ENCODE measurements at regions not wholly inside any gene's neighbourhood (a gene's known extent, or its start where the extent isn't known, plus 50 kb on each side); places are given as distances from the start of the nearest gene placed in this dataset.

DNA sequence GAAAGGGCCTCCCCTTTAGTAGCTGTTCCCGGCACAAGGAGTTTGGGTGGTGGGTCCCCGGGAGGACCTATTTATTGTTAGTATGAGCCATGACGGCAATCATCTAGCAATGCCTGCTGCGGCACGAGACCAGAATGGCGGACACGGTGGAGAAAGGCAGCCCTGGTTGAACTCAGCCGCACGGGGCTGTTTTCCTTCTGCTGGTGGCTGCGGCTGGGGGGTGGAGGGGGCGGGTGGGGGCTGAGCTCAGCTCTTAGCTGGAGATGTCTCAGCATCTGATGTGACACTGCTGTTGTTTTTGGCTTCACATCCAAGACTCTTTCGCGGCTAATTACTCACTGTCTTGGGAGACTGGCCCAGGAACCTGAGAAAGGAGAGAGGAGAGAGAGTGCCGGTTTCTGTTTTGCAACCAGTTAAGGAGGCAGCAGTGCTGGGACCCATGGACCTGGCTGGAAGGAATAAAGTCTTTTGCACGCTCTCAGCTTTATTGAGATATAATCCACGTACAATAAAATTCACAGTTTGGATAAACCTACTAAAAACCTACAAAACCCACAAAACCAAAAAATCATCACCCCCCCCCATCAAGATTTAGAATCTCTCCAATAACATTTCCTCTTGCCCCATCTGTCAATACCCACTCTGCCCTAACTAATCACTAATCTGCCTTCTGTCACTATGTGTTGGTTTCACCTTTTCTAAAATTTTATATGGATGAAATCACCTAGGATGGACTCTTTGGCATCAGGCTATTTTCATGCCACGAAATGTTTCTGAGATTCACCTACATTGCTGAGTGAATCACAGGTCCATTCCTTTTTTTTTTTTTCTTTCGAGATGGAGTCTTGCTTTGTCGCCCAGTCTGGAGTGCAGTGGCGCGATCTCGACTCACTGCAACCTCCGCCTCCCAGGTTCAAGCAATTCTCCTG is 81.8 kb upstream of the NEURL1B start:
- H3K9me3 ChIP-seq (ENCODE audit: insufficient read depth in 2 of 2, low read depth in 1 of 2, low read length in 1 of 2), result no peaks in the 10 kb centered on the region
- H3K4me1 ChIP-seq (replicated peaks in 1 of 4; ENCODE audit: control insufficient read depth in 3 of 4, insufficient read depth in 4 of 4, low read length in 3 of 4), result peaks cover 0 to 6% (median 0%) of the 10 kb centered on the region in 4 experiments; a peak in 2 of 7 replicates
- H2BK12ac ChIP-seq (ENCODE audit: low read depth, low read length), result no peak overlapping the region
- DNase-seq (ENCODE audit: low read depth in 1 of 2, low spot score in 2 of 2) (no peak), FAIRE-seq (no peak)
- no peak overlapping the region for H2AK5ac ChIP-seq (ENCODE audit: low read depth, low read length)
- no peak overlapping the region for H4K8ac ChIP-seq (ENCODE audit: extremely low read depth, insufficient read depth, low read length)
- no peak overlapping the region for H3K18ac ChIP-seq (ENCODE audit: extremely low read depth, low read length)
- TF ChIP-seq SP4 (IDR thresholded peaks at IDR 0.05; ENCODE audit: low read length), result no peak
- TF ChIP-seq, protein P1, sequence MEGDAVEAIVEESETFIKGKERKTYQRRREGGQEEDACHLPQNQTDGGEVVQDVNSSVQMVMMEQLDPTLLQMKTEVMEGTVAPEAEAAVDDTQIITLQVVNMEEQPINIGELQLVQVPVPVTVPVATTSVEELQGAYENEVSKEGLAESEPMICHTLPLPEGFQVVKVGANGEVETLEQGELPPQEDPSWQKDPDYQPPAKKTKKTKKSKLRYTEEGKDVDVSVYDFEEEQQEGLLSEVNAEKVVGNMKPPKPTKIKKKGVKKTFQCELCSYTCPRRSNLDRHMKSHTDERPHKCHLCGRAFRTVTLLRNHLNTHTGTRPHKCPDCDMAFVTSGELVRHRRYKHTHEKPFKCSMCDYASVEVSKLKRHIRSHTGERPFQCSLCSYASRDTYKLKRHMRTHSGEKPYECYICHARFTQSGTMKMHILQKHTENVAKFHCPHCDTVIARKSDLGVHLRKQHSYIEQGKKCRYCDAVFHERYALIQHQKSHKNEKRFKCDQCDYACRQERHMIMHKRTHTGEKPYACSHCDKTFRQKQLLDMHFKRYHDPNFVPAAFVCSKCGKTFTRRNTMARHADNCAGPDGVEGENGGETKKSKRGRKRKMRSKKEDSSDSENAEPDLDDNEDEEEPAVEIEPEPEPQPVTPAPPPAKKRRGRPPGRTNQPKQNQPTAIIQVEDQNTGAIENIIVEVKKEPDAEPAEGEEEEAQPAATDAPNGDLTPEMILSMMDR (IDR thresholded peaks at IDR 0.05; ENCODE audit: control extremely low read depth in 1 of 3, insufficient read depth in 1 of 3, low read depth in 1 of 3, low read length in 3 of 3), result no peak
- TF ChIP-seq, protein P2, sequence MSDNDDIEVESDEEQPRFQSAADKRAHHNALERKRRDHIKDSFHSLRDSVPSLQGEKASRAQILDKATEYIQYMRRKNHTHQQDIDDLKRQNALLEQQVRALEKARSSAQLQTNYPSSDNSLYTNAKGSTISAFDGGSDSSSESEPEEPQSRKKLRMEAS (IDR thresholded peaks at IDR 0.05), result no peak
- CTCF ChIA-PET (ENCODE audit: partially characterized antibody), result no interaction called here
- H4K20me1 ChIP-seq (replicated peaks in 1 of 2; ENCODE audit: control insufficient read depth in 1 of 2, insufficient read depth in 2 of 2, low read length in 2 of 2), result no peaks in the 10 kb centered on the region
- no peak overlapping the region for H3K27ac ChIP-seq (ENCODE audit: low read depth, low read length)
- H3K14ac ChIP-seq (ENCODE audit: insufficient read length), result no peak overlapping the region
- H3K4me2 ChIP-seq (ENCODE audit: insufficient read depth in 1 of 2, low read depth in 2 of 2, low read length in 2 of 2), result no peak overlapping the region
- POLR2A ChIA-PET (ENCODE audit: partially characterized antibody), result no interaction called here
- H2BK5ac ChIP-seq (ENCODE audit: low read depth, low read length), result no peak overlapping the region
- no peak overlapping the region for H4K5ac ChIP-seq (ENCODE audit: insufficient read length, low read depth, low read length)
- H3K79me1 ChIP-seq (ENCODE audit: low read depth, low read length), result no peaks in the 10 kb centered on the region
- WGBS, 2 experiments (ENCODE audit: extremely low coverage in 1 of 2, insufficient coverage in 1 of 2, insufficient read length in 1 of 2, insufficient replicate concordance in 2 of 2, low coverage in 1 of 2, low lambda C conversion rate in 2 of 2, missing lambda C conversion rate in 1 of 2), result 92% methylated on average over 14 of the region's 23 CpGs; no CpG with 5 or more reads in 1 of the 2 experiments
- H3K36me3 ChIP-seq (ENCODE audit: control insufficient read depth in 2 of 4, insufficient read depth in 4 of 4, low read length in 3 of 4), result no peaks in the 10 kb centered on the region
- no peak overlapping the region for H3K4ac ChIP-seq (replicated peaks; ENCODE audit: insufficient read length, low read depth, low read length)
- no peak overlapping the region; the same call in 1 of the 2 replicates for H2AFZ ChIP-seq (ENCODE audit: low read length)
- H3K4me3 ChIP-seq (ENCODE audit: extremely low read depth in 1 of 4, insufficient read depth in 2 of 4, low read depth in 3 of 4, low read length in 4 of 4), result no peak overlapping the region
- no peaks in the 10 kb centered on the region for H3K23me2 ChIP-seq (ENCODE audit: low read depth, low read length)
- no peak overlapping the region for H3K23ac ChIP-seq (ENCODE audit: insufficient read length)
- H2BK120ac ChIP-seq (replicated peaks; ENCODE audit: low read depth, low read length), result no peak overlapping the region
- H3K9ac ChIP-seq (replicated peaks in 1 of 4; ENCODE audit: extremely low read depth in 1 of 4, low read depth in 3 of 4, low read length in 3 of 4), result no peak overlapping the region
- H4K91ac ChIP-seq (replicated peaks; ENCODE audit: insufficient read length, low read length), result no peak overlapping the region
- no peaks in the 10 kb centered on the region for H3K79me2 ChIP-seq (ENCODE audit: control insufficient read depth in 1 of 2, insufficient read depth in 2 of 2, low read length in 2 of 2)
- no peak overlapping the region for H3K56ac ChIP-seq (replicated peaks; ENCODE audit: insufficient read length, low read depth, low read length)
- no peak overlapping the region for H2BK15ac ChIP-seq (ENCODE audit: low read length)
- no peak overlapping the region for H2BK20ac ChIP-seq (ENCODE audit: low read length)
- peaks cover 0 to 3% (median 0%) of the 10 kb centered on the region in 4 experiments; a peak in 1 of 7 replicates for H3K27me3 ChIP-seq (replicated peaks in 1 of 4; ENCODE audit: control insufficient read depth in 3 of 4, extremely low read depth in 1 of 4, insufficient read depth in 3 of 4, low read length in 3 of 4)

All from H1 (cell line).